AG09319 (cell line): ENCODE measurements at regions not wholly inside any gene's neighbourhood (a gene's known extent, or its start where the extent isn't known, plus 50 kb on each side); places are given as distances from the start of the nearest gene placed in this dataset.

Source experiments
- DNase-seq: peaks from one replicate; pipeline ENCODE4 v3.0.0-alpha.2; 2010; ENCODE audit warnings: low read depth; ENCODE audit errors: extremely low read depth
- TF ChIP-seq, protein P1 (sequence below): IDR thresholded peaks from 2 replicates; pipeline ENCODE4 v1.5.1; 2011; ENCODE audit warnings: low read depth, mild to moderate bottlenecking, inconsistent platforms, low read length, moderate library complexity

DNA sequence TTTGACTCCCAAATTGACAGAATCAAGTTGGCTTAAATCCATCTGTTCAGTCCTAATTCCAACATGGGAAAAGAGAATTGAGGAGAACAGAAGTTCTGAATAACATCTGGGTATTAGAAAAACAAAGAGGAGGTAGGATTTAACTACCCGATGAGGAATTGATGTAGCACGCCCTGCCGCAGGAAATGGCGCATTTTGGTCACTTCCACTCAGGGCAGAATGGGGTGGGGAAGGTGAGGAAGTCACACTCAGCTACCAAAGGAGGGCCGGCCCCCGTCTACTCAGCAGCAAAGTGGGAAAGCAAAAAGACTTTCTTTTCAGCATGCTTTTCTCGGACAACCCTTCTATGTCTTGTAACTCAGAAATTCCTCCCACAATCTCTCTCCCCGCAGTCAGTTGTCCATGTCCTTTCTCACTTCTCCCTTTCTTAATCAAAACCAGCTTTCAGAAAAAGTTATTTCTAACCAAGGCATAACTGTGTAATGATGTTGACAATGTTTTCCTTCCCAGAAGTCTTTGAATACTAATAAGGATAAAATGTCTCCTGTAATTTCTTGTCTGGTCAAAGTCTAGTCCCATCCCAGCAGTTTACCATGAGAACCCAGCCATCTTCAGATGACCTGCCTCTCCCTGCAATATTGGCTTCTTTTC, 60.5 kb upstream of the SIPA1L2 start:
- DNase-seq, result peak; percentile 22
- TF ChIP-seq, protein P1, sequence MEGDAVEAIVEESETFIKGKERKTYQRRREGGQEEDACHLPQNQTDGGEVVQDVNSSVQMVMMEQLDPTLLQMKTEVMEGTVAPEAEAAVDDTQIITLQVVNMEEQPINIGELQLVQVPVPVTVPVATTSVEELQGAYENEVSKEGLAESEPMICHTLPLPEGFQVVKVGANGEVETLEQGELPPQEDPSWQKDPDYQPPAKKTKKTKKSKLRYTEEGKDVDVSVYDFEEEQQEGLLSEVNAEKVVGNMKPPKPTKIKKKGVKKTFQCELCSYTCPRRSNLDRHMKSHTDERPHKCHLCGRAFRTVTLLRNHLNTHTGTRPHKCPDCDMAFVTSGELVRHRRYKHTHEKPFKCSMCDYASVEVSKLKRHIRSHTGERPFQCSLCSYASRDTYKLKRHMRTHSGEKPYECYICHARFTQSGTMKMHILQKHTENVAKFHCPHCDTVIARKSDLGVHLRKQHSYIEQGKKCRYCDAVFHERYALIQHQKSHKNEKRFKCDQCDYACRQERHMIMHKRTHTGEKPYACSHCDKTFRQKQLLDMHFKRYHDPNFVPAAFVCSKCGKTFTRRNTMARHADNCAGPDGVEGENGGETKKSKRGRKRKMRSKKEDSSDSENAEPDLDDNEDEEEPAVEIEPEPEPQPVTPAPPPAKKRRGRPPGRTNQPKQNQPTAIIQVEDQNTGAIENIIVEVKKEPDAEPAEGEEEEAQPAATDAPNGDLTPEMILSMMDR, result no peak

DNA sequence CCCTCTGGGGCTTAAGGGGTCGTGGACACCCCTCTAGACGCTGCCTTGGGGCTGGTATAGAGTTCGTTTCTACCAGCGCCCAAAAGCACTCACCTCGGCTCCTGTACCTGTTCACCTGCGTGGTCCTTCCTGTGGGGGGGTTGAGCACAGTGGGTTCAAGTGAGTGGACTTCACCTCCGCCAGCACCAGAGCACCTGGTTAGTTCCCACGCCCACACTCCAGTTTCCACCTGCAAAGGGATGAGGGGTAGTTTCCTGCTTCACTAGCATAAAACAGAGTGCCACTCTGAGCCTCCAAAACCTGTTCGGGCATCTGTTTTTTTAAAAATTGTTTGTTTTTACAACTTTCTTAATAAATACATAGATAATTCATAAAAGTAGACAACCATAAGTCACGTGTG, 64.5 kb upstream of the SIPA1L2 start:
- TF ChIP-seq, protein P1, result no peak
- DNase-seq, result no peak

DNA sequence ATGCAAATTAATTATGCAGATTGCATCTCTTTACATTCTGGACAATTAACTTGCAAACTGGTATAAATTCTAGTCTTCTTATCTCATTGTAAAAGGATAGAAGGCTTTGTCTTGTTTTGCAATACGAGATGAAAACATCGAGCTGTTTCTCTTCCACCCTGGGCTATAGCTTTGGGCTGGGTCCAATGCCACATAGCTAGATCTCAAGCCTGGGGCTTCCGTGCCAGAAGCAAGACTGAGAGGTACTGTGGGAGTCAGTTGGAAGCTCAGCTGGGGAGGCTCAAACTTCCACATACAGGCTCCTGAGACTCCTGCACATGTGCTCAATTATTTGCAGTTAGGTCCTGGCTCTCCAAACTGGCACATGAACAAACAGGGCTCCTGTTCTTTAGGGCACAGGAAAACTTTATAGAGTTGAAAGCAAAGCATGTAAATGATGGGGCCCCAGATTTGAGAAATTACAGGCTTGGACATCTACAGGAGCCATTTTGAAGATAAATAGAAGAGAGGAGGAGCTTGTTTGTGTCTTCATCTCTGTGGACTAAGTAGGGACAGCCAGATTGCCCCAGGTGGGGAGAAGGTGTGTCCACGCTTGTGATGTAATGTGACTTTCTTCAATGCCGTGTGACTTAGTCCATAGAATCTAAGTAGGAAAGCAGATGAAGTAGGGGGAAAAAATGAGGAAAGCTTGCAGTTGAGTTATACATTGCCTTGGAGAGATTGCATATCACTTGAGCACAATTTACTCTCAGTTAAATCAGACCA, 65.9 kb upstream of the SIPA1L2 start:
- DNase-seq, result no peak
- TF ChIP-seq, protein P1, result no peak

DNA sequence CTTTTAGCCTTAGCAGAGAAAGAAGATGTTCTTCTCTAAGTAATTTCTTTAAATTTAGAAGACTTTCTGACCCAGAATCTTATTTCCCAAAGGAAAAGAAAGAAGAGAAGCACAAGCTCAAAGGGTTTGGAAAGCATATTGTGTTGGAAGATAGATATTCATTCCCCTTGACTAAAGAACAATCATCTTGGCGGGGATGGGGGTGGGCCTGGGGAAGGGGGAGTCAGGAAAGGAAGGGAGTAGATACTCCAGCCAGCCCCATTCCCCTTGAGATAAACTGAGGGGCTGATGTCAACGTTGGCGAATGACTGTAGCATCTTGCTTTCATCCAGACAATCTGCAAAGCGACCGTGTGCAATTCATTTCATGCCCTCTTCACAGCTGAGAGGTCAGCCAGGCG, 66.5 kb upstream of the SIPA1L2 start:
- TF ChIP-seq, protein P1, result no peak
- DNase-seq, result no peak

DNA sequence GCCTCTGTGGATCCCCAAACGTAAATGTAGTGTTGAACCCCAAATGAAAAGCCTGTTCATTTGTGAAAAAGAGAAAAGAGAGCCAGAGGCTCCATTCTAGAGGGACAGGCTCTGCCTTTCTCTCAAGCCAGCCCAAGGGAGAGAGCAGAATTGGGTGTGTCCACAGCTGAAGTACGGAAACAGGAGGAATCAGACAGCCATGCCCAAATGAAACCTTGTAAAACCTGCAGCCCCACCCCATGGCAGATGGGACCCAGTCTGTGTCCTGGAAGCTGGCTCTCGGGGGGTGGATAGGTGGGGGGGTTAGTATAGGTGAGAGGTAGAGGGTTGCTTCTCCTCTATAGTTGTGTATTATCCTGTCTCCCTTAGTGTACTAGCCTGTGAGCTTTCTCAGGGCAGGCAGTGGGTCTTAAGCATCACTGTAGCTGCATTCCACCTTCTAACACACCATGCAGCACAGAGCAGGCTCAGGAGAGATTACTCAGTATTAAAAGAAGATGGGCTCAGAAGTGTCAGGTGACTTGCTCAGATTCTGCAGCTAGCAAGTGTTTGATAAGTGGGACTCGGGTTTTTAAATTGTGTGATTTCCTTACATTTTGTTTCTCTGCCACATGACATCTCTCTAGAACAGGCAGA, 67.4 kb upstream of the SIPA1L2 start:
- DNase-seq, result no peak
- TF ChIP-seq, protein P1, result no peak

DNA sequence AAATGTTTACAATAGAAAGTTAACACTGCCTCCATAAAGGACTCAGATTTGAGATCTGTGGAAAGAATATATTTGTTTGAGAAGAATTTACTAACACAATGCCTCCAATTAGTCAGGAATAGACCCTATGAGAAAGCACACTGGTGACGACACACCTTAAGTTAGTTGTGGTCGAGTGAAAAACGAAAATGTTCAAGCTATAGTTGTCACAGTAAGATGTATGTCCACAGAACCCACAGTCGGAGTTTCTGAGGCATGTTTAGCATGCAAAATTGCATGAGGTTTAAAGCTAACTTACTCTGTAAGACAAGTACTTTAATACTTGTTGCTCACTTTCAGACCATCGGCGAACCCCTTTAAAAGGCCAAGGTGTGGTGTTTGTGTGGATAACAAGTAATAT, 69.9 kb upstream of the SIPA1L2 start:
- DNase-seq, result no peak

More for the DNA sequence above, 69.9 kb upstream of the SIPA1L2 start:
- TF ChIP-seq, protein P1, result no peak
